Thyroid gland (tissue), 4 donors: ENCODE measurements at regions not wholly inside any gene's neighbourhood (a gene's known extent, or its start where the extent isn't known, plus 50 kb on each side); places are given as distances from the start of the nearest gene placed in this dataset.

Experiments used
- DNase-seq, 2 donors: peaks; one replicate each; pipeline ENCODE4 v3.0.0-alpha.2; 2019
- H3K27ac ChIP-seq, 3 donors: fragments of 200-600 bp; sonication (generic); 1 replicate in 2 of 3; 2 replicates in 1 of 3; pipeline ENCODE4 v1.5.1; 2016 to 2019; ENCODE audit warnings: mild to moderate bottlenecking in 1 of 3, moderate library complexity in 1 of 3
- H3K27me3 ChIP-seq: fragments of 200-600 bp; sonication (generic); one replicate; pipeline ENCODE4 v1.5.1; 2019
- H3K36me3 ChIP-seq, 2 donors: fragments of 200-600 bp; sonication (generic); one replicate each; pipeline ENCODE4 v1.5.1; 2016 to 2019
- H3K4me1 ChIP-seq, 2 donors: fragments of 200-600 bp; sonication (generic); one replicate each; pipeline ENCODE4 v1.5.1; 2017 to 2019
- H3K4me3 ChIP-seq, 3 donors: fragments of 200-600 bp; sonication (generic); replicated peaks in 1 of 3; 1 replicate in 2 of 3; 2 replicates in 1 of 3; pipeline ENCODE4 v1.5.1; 2016; ENCODE audit warnings: mild to moderate bottlenecking in 1 of 3
- H3K9me3 ChIP-seq: fragments of 200-600 bp; sonication (generic); one replicate; pipeline ENCODE4 v1.5.1; 2017
- CTCF ChIP-seq, 6 experiments: fragments of 200-600 bp in 3 of 6; fragments of 450-650 bp in 3 of 6; sonication (generic) in 3 of 6; IDR thresholded peaks; one replicate each; pipeline ENCODE4 v1.5.1; 2016 to 2019; ENCODE audit warnings: antibody characterized with exemption in 6 of 6, mild to moderate bottlenecking in 2 of 6, inconsistent platforms in 1 of 6, moderate library complexity in 1 of 6
- POLR2A ChIP-seq, 2 donors: fragments of 450-650 bp; IDR thresholded peaks; one replicate each; pipeline ENCODE4 v1.6.1; 2017; ENCODE audit warnings: antibody characterized with exemption in 2 of 2, mild to moderate bottlenecking in 2 of 2, moderate library complexity in 1 of 2
- WGBS, 2 donors: methylation state at CpG; one replicate each; pipeline ENCODE4 v1.1.5; 2017; 5-methylcytosine and 5-hydroxymethylcytosine counted together
- intact Hi-C: fragments of 100-400 bp; cut with DNase I; formaldehyde crosslinking; loops from one replicate; pipeline ENCODE4 v1.15.1; 2023

- TF ChIP-seq POLR2A (IDR thresholded peaks at IDR 0.05) = no peak
- H3K27ac ChIP-seq = no peak overlapping the region
- H3K9me3 ChIP-seq = no peaks in the 10 kb centered on the region
- H3K36me3 ChIP-seq = no peaks in the 10 kb centered on the region
- H3K4me1 ChIP-seq = no peaks in the 10 kb centered on the region
- no peak overlapping the region for H3K4me3 ChIP-seq
- intact Hi-C loops = no loop called here
- DNase-seq = no peak
- no peaks in the 10 kb centered on the region for H3K27me3 ChIP-seq
These were observed 882.5 kb upstream of the GBE1 start for GRCh38 chr3:82643948-82644347.

- TF ChIP-seq CTCF (IDR thresholded peaks at IDR 0.05) (no peak), POLR2A (IDR thresholded peaks at IDR 0.05) (no peak)
- H3K27me3 ChIP-seq = no peaks in the 10 kb centered on the region
These were observed 880.3 kb upstream of the GBE1 start for GRCh38 chr3:82641701-82642100.

GRCh38 chr3:82640254-82640653 is 878.8 kb upstream of the GBE1 start:
- 77 to 85% methylated on average over 3 of the region's 3 CpGs for WGBS, 2 donors
- Histone ChIP-seq H3K36me3 (no peaks in the 10 kb centered on the region), H3K4me1 (no peaks in the 10 kb centered on the region), H3K9me3 (no peaks in the 10 kb centered on the region), H3K4me3 (no peak overlapping the region), H3K27me3 (no peaks in the 10 kb centered on the region), H3K27ac (no peak overlapping the region)
- intact Hi-C loops = no loop called here
- TF ChIP-seq POLR2A (IDR thresholded peaks at IDR 0.05) = no peak
- no peak for TF ChIP-seq CTCF (IDR thresholded peaks at IDR 0.05)
- no peak for DNase-seq

More at GRCh38 chr3:82641701-82642100, 880.3 kb upstream of the GBE1 start:
- no peaks in the 10 kb centered on the region for H3K4me1 ChIP-seq
- no peaks in the 10 kb centered on the region for H3K36me3 ChIP-seq
- 90 to 93% methylated on average over 2 of the region's 2 CpGs for WGBS, 2 donors
- H3K27ac ChIP-seq = no peak overlapping the region
- H3K4me3 ChIP-seq = no peak overlapping the region
- no peaks in the 10 kb centered on the region for H3K9me3 ChIP-seq
- intact Hi-C loops = no loop called here
- no peak for DNase-seq

GRCh38 chr3:82637574-82637973 is 876.1 kb upstream of the GBE1 start:
- DNase-seq = no peak
- Histone ChIP-seq H3K9me3 (no peaks in the 10 kb centered on the region), H3K4me3 (no peak overlapping the region), H3K4me1 (no peaks in the 10 kb centered on the region), H3K27ac (no peak overlapping the region), H3K36me3 (no peaks in the 10 kb centered on the region), H3K27me3 (no peaks in the 10 kb centered on the region)
- intact Hi-C loops = no loop called here
- no peak for TF ChIP-seq POLR2A (IDR thresholded peaks at IDR 0.05)
- TF ChIP-seq CTCF (IDR thresholded peaks at IDR 0.05) = no peak
- WGBS, 2 donors = 81 to 82% methylated on average over 5 of the region's 5 CpGs

GRCh38 chr3:82636177-82636576 is 874.7 kb upstream of the GBE1 start:
- TF ChIP-seq POLR2A (IDR thresholded peaks at IDR 0.05) (no peak), CTCF (IDR thresholded peaks at IDR 0.05) (no peak)
- intact Hi-C loops = no loop called here
- Histone ChIP-seq H3K4me1 (no peaks in the 10 kb centered on the region), H3K36me3 (no peaks in the 10 kb centered on the region), H3K9me3 (no peaks in the 10 kb centered on the region), H3K27ac (no peak overlapping the region), H3K4me3 (no peak overlapping the region), H3K27me3 (no peaks in the 10 kb centered on the region)
- WGBS, 2 donors = 69 to 84% methylated on average over 1 of the region's 1 CpG
- DNase-seq = no peak

- Histone ChIP-seq H3K4me3 (no peak overlapping the region), H3K36me3 (no peaks in the 10 kb centered on the region), H3K27ac (no peak overlapping the region), H3K9me3 (no peaks in the 10 kb centered on the region), H3K27me3 (no peaks in the 10 kb centered on the region), H3K4me1 (no peaks in the 10 kb centered on the region)
- WGBS, 2 donors = 29 to 53% methylated on average over 1 of the region's 1 CpG
- DNase-seq = no peak
- TF ChIP-seq CTCF (IDR thresholded peaks at IDR 0.05) (no peak), POLR2A (IDR thresholded peaks at IDR 0.05) (no peak)
- intact Hi-C loops = no loop called here
These were observed 871.9 kb upstream of the GBE1 start for GRCh38 chr3:82633319-82633718.
